OCI-LY3 (cell line): ENCODE measurements at regions not wholly inside any gene's neighbourhood (a gene's known extent, or its start where the extent isn't known, plus 50 kb on each side); places are given as distances from the start of the nearest gene placed in this dataset.

Experiments
- CTCF ChIP-seq: fragments of 200-600, 300-600 bp; sonication (generic); IDR thresholded peaks from 2 replicates; pipeline ENCODE4 v1.5.1; 2014; ENCODE audit warnings: antibody characterized with exemption, low read length, low read depth
- EZH2phosphoT487 ChIP-seq: fragments of 200-600 bp; shearing (Covaris generic); IDR thresholded peaks from 2 replicates; pipeline ENCODE4 v1.6.1; 2018; ENCODE audit warnings: antibody characterized with exemption, mixed run types, low read depth

GRCh38 chr13:50713523-50714248 is 129.8 kb downstream of the DLEU7 start:
- TF ChIP-seq CTCF (no peak), EZH2phosphoT487 (no peak)
